ENCODE measurements at regions not wholly inside any gene's neighbourhood (a gene's known extent, or its start where the extent isn't known, plus 50 kb on each side); places are given as distances from the start of the nearest gene placed in this dataset.

DNA sequence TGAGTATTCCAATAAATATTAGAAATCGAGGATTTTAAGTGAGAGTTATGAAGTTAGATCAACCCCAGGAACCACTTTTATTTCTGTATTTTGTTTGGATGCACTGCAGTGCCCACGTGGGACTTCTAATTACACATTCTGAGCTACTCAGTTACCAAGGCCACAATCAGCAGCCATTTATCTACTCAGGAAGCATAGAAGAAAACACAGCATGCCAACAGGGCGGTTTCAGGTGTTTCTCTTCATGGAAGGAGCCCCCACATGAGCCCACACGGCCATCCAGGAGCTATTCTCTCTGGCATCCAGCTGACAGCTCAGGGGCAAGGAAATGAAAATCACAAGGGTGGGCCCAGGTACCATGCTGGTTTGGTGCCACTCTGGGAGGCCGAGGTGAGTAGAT lies 266.5 kb upstream of the MKLN1 start:
- no peak for TF ChIP-seq CTCF (IDR thresholded peaks at IDR 0.05; ENCODE audit: extremely low read depth, missing control alignments)
- no peak for DNase-seq (ENCODE audit: low spot score)

GRCh38 chr7:131061818-131062217 lies 265.9 kb upstream of the MKLN1 start:
- DNase-seq (ENCODE audit: low spot score), result no peak
- no peak for TF ChIP-seq CTCF (IDR thresholded peaks at IDR 0.05; ENCODE audit: extremely low read depth, missing control alignments)

DNA sequence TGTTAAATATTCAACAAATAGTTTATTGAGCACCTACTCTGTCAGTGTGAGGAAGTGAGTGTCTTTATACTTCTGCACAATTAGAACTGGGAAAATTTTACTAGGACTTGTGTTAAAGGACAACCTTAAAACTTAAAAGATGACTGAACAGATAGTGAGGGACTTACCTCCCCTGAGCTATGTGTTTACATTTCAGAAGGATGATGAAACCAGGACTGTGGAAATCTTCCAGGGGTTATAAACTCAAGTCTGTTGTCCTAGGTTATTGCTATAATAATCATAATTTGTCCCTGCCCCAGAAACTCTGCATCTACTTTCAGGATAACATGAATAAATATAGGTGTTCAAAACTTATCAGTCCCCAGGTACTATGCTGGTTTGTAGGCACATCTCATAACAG lies 261.0 kb upstream of the MKLN1 start:
- DNase-seq (ENCODE audit: low spot score), result no peak
- TF ChIP-seq CTCF (IDR thresholded peaks at IDR 0.05; ENCODE audit: extremely low read depth, missing control alignments), result no peak

DNA sequence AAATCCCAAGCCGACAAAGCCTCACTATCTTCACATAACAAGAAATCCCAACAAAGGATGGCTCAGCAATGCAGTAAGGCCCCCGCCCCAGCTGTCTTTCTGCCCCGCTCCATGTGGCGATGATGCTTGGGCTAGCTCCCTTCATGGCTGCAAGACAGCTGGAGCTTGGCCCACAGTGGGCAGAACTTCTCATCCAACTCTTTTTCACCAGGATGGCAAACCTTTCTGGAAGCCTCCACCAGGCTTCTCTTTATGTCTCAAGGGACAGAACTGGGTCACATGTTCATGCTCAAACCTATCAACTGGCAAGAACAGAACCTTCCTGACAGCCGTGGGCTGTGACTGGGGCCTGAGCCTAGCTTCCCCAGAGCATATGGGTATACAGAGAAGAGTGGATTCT lies 260.5 kb upstream of the MKLN1 start:
- DNase-seq (ENCODE audit: low spot score), result no peak
- TF ChIP-seq CTCF (IDR thresholded peaks at IDR 0.05; ENCODE audit: extremely low read depth, missing control alignments), result no peak

DNA sequence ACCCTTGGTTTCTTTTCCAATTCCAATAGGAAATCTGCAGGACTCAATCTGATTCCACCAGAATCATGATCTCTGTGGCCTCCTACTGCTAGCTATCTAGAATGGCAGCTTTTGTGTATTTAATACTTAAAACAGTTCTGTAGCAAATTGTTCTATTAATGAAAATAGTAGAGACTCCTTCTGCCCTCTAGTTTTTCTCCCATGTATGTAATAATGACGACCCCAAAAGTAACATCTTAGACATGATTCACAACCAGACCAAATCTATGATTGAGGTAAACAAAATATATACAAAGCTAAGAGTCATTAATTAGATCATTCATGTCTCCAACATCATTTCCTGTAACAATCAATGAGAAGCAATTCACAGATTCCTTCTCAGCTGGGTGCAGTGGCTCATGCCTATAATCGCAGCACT lies 259.1 kb upstream of the MKLN1 start:
- TF ChIP-seq CTCF (IDR thresholded peaks at IDR 0.05; ENCODE audit: extremely low read depth, missing control alignments), result no peak
- no peak for DNase-seq (ENCODE audit: low spot score)

DNA sequence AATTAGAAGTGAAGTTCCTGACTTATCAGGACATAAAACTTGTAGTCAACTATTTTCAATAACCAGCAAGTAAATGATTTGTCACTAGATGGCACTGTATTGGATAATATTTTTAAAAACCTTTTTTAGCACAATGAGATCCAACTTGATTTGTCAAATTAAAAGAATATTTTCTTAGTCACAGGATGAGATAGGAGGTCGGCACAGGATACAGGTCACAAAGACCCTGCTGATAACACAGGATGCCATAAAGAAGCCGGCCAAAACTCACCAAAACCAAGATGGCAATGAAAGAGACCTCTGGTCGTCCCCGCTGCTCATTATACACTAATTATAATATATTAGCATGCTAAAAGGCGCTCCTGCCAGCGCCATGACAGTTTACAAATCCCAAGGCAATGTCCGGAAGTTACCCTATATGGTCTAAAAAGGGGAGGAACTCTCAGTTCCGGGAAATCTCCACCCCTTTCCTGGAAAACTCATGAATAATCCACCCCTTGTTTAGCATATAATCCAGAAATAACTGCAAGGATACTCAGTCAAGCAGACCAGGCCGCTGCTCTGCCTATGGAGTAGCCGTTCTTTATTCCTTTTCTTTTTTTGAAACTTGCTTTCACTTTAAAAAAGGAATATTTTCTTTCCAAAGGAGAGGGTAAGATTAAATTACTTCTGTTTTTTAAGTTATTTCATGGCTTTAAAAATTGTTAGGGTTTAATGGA lies 255.7 kb upstream of the MKLN1 start:
- TF ChIP-seq CTCF (IDR thresholded peaks at IDR 0.05; ENCODE audit: extremely low read depth, missing control alignments), result peak; percentile 12

GRCh38 chr7:131072505-131073091 lies 255.1 kb upstream of the MKLN1 start:
- DNase-seq (ENCODE audit: low spot score), result no peak

More for the DNA sequence above, 255.7 kb upstream of the MKLN1 start:
- DNase-seq (ENCODE audit: low spot score), result no peak

More at GRCh38 chr7:131072505-131073091, 255.1 kb upstream of the MKLN1 start:
- TF ChIP-seq CTCF (IDR thresholded peaks at IDR 0.05; ENCODE audit: extremely low read depth, missing control alignments), result no peak

All from GM20000 (cell line).